Skeletal muscle satellite cell (primary cell): ENCODE measurements at regions not wholly inside any gene's neighbourhood (a gene's known extent, or its start where the extent isn't known, plus 50 kb on each side); places are given as distances from the start of the nearest gene placed in this dataset.
A peak's percentile ranks its signal among the peaks of the same experiment; 100 is the strongest.

ENCODE experiments used
- H3K27me3 ChIP-seq: 2 replicates; pipeline ENCODE4 v1.7.0; 2013; ENCODE audit warnings: low read length; ENCODE audit not compliant: control insufficient read depth, insufficient read depth
- H3K36me3 ChIP-seq: 2 replicates; pipeline ENCODE4 v1.7.0; 2013; ENCODE audit warnings: mild to moderate bottlenecking, control low read depth, low read length; ENCODE audit not compliant: insufficient read depth
- H3K4me1 ChIP-seq: 2 replicates; pipeline ENCODE4 v1.7.0; 2013; ENCODE audit warnings: low read length; ENCODE audit not compliant: control insufficient read depth, insufficient read depth
- H3K4me2 ChIP-seq: 2 replicates; pipeline ENCODE4 v1.7.0; 2013; ENCODE audit warnings: mild to moderate bottlenecking, low read length
- H3K4me3 ChIP-seq: 2 replicates; pipeline ENCODE4 v1.7.0; 2013; ENCODE audit warnings: low read length
- H3K9ac ChIP-seq: 2 replicates; pipeline ENCODE4 v1.7.0; 2013; ENCODE audit warnings: mild to moderate bottlenecking, low read depth, low read length, moderate library complexity
- H3K9me3 ChIP-seq: replicated peaks from 2 replicates; pipeline ENCODE4 v1.7.0; 2013; ENCODE audit warnings: mild to moderate bottlenecking, control low read depth, low read length

GRCh38 chr2:45172760-45173392 lies 163.6 kb upstream of the SIX2 start:
- H3K4me3 ChIP-seq, result no peak overlapping the region
- peak overlapping the region; percentile 98 for H3K9ac ChIP-seq
- H3K4me2 ChIP-seq, result peak overlapping the region; percentile 91
- H3K27me3 ChIP-seq, result no peaks in the 10 kb centered on the region
- peaks cover 6% of the 10 kb centered on the region for H3K36me3 ChIP-seq
- no peaks in the 10 kb centered on the region for H3K9me3 ChIP-seq
- peaks cover 73% of the 10 kb centered on the region for H3K4me1 ChIP-seq

GRCh38 chr2:45172142-45172541 lies 162.9 kb upstream of the SIX2 start:
- H3K27me3 ChIP-seq, result no peaks in the 10 kb centered on the region
- peaks cover 74% of the 10 kb centered on the region for H3K4me1 ChIP-seq
- no peaks in the 10 kb centered on the region for H3K9me3 ChIP-seq
- peak overlapping the region; percentile 0 for H3K4me3 ChIP-seq
- H3K9ac ChIP-seq, result peak overlapping the region; percentile 98
- H3K4me2 ChIP-seq, result peak overlapping the region; percentile 91
- peaks cover 6% of the 10 kb centered on the region for H3K36me3 ChIP-seq

GRCh38 chr2:45171136-45171501 lies 161.9 kb upstream of the SIX2 start:
- peak overlapping the region; percentile 91 for H3K4me2 ChIP-seq
- peak overlapping the region; percentile 98 for H3K9ac ChIP-seq
- peak overlapping the region; percentile 78 for H3K4me3 ChIP-seq
- H3K27me3 ChIP-seq, result no peaks in the 10 kb centered on the region
- H3K36me3 ChIP-seq, result peaks cover 3% of the 10 kb centered on the region
- peaks cover 65% of the 10 kb centered on the region for H3K4me1 ChIP-seq
- no peaks in the 10 kb centered on the region for H3K9me3 ChIP-seq

- H3K27me3 ChIP-seq, result no peaks in the 10 kb centered on the region
- peaks cover 3% of the 10 kb centered on the region for H3K36me3 ChIP-seq
- peak overlapping the region; percentile 98 for H3K9ac ChIP-seq
- peak overlapping the region; percentile 91 for H3K4me2 ChIP-seq
- H3K4me3 ChIP-seq, result peak overlapping the region; percentile 78
- no peaks in the 10 kb centered on the region for H3K9me3 ChIP-seq
- H3K4me1 ChIP-seq, result peaks cover 65% of the 10 kb centered on the region
Measured at GRCh38 chr2:45170191-45171135, 161.2 kb upstream of the SIX2 start.

GRCh38 chr2:45169339-45170190 lies 160.3 kb upstream of the SIX2 start:
- H3K36me3 ChIP-seq, result no peaks in the 10 kb centered on the region
- peak overlapping the region; percentile 98 for H3K9ac ChIP-seq
- H3K4me3 ChIP-seq, result peak overlapping the region; percentile 78
- peaks cover 58% of the 10 kb centered on the region for H3K4me1 ChIP-seq
- no peaks in the 10 kb centered on the region for H3K27me3 ChIP-seq
- H3K9me3 ChIP-seq, result no peaks in the 10 kb centered on the region
- peak overlapping the region; percentile 91 for H3K4me2 ChIP-seq

GRCh38 chr2:45168711-45169338 lies 159.6 kb upstream of the SIX2 start:
- no peaks in the 10 kb centered on the region for H3K36me3 ChIP-seq
- peak overlapping the region; percentile 98 for H3K9ac ChIP-seq
- peak overlapping the region; percentile 78 for H3K4me3 ChIP-seq
- H3K9me3 ChIP-seq, result no peaks in the 10 kb centered on the region
- peaks cover 50% of the 10 kb centered on the region for H3K4me1 ChIP-seq
- H3K4me2 ChIP-seq, result peak overlapping the region; percentile 91
- no peaks in the 10 kb centered on the region for H3K27me3 ChIP-seq

- Histone ChIP-seq H3K9ac (peak overlapping the region; percentile 98), H3K9me3 (no peaks in the 10 kb centered on the region), H3K4me1 (peaks cover 45% of the 10 kb centered on the region), H3K4me2 (peak overlapping the region; percentile 91), H3K27me3 (no peaks in the 10 kb centered on the region), H3K4me3 (peak overlapping the region; percentile 78), H3K36me3 (no peaks in the 10 kb centered on the region)
Measured at GRCh38 chr2:45167920-45168629, 158.8 kb upstream of the SIX2 start.

- Histone ChIP-seq H3K36me3 (no peaks in the 10 kb centered on the region), H3K27me3 (no peaks in the 10 kb centered on the region), H3K4me3 (peak overlapping the region; percentile 9), H3K9me3 (no peaks in the 10 kb centered on the region), H3K4me1 (peaks cover 28% of the 10 kb centered on the region), H3K9ac (peak overlapping the region; percentile 98), H3K4me2 (peak overlapping the region; percentile 91)
Measured at GRCh38 chr2:45166229-45166890, 157.1 kb upstream of the SIX2 start.

GRCh38 chr2:45162711-45163110 lies 153.5 kb upstream of the SIX2 start:
- no peak overlapping the region for H3K9ac ChIP-seq
- no peak overlapping the region for H3K4me3 ChIP-seq
- H3K4me1 ChIP-seq, result peaks cover 6% of the 10 kb centered on the region
- no peaks in the 10 kb centered on the region for H3K27me3 ChIP-seq
- H3K36me3 ChIP-seq, result no peaks in the 10 kb centered on the region
- H3K9me3 ChIP-seq, result no peaks in the 10 kb centered on the region
- no peak overlapping the region for H3K4me2 ChIP-seq

GRCh38 chr2:45156605-45157004 lies 147.4 kb upstream of the SIX2 start:
- no peak overlapping the region for H3K9ac ChIP-seq
- H3K27me3 ChIP-seq, result no peaks in the 10 kb centered on the region
- no peak overlapping the region for H3K4me3 ChIP-seq
- H3K4me1 ChIP-seq, result no peaks in the 10 kb centered on the region
- H3K36me3 ChIP-seq, result no peaks in the 10 kb centered on the region
- H3K4me2 ChIP-seq, result no peak overlapping the region
- H3K9me3 ChIP-seq, result no peaks in the 10 kb centered on the region
